ENCODE measurements at regions not wholly inside any gene's neighbourhood (a gene's known extent, or its start where the extent isn't known, plus 50 kb on each side); places are given as distances from the start of the nearest gene placed in this dataset.

GRCh38 chr11:80584661-80585060 is 1143.8 kb upstream of the TENM4 start:
- TF ChIP-seq CTCF (IDR thresholded peaks at IDR 0.05) (no peak), POLR2A (IDR thresholded peaks at IDR 0.05) (no peak)

All from adrenal gland (tissue), 5 donors.